Dendritic cell treated with granulocyte-macrophage colony-stimulating factor and Interleukin-4, amounts not matched to agents 40 ng/mL and 50 ng/mL, for 4 days (primary cell): ENCODE measurements at regions not wholly inside any gene's neighbourhood (a gene's known extent, or its start where the extent isn't known, plus 50 kb on each side); places are given as distances from the start of the nearest gene placed in this dataset.

Source experiments
- H3K27ac Mint-ChIP-seq: one replicate; pipeline ENCODE4 v1.8.0; 2022; ENCODE audit warnings: mild to moderate bottlenecking, mixed read lengths
- H3K27me3 Mint-ChIP-seq: one replicate; pipeline ENCODE4 v1.8.0; 2022; ENCODE audit warnings: mild to moderate bottlenecking, mixed read lengths
- H3K36me3 Mint-ChIP-seq: one replicate; pipeline ENCODE4 v1.8.0; 2022; ENCODE audit warnings: low read depth, mixed read lengths
- H3K4me1 Mint-ChIP-seq: one replicate; pipeline ENCODE4 v1.8.0; 2022; ENCODE audit warnings: low read depth, mixed read lengths
- H3K4me3 Mint-ChIP-seq: one replicate; pipeline ENCODE4 v1.8.0; 2022; ENCODE audit warnings: mild to moderate bottlenecking, moderate library complexity, mixed read lengths
- H3K9me3 Mint-ChIP-seq: one replicate; pipeline ENCODE4 v1.8.0; 2022; ENCODE audit warnings: mixed read lengths
- intact Hi-C: fragments of 100-400 bp; cut with micrococcal nuclease; formaldehyde crosslinking; loops from one replicate; pipeline ENCODE4 v1.15.0; 2022

DNA sequence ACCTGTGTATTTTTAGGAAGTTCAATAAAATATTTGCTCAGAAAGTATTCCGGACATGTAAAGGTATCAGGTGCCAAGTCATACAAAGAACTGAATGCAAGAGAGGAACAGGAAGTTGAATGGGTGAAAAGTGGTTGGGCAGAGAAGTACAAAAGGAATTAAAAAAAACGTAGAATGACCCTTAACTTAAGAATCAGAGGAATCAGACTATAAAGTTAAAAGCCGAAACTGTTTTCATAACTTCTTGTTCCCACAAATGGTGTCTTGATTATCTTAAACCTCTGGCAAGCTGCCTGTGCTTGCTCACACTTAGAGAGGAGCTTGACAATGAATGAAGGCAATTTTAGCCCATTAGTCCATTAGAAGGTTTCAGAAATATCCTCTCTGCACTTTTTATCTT lies 81.6 kb upstream of the HHIP start:
- Mint-ChIP-seq H3K4me3 (no peak overlapping the region), H3K27ac (no peak overlapping the region), H3K9me3 (no peaks in the 10 kb centered on the region), H3K4me1 (no peaks in the 10 kb centered on the region), H3K36me3 (no peaks in the 10 kb centered on the region), H3K27me3 (no peaks in the 10 kb centered on the region)
- intact Hi-C loops: no loop called here

DNA sequence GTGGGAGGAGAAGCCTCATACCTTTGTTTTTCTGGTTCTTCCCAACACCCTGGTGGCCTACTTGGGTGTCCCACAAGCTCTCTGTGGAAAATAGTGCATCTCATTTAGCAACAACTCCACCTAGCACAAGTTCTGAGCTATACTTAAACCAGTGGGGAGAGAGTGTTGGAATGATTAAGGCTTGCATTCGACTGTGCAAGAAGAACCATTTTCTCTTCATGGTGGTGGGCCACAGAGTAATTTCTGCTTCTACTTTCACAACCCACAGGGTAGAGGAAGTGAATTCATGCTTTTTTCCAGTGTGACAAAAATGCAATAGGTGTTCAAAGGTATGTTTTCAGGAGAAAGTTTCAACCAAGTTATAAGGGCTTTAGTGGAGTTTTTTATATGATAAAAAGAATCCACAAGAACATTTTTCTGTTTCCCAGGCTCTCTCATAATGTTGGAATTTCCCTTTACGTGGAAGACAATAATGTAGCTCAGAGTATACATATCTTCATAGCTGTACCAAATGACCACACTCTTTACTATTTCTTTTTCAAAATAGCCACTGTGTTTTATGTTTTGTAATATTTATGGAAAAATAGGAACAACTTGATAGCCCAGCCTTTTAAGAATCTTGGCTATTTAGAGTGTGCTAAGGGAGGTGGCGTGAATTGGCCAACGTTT lies 80.3 kb upstream of the HHIP start:
- H3K27me3 Mint-ChIP-seq: no peaks in the 10 kb centered on the region
- intact Hi-C loops: no loop called here
- H3K9me3 Mint-ChIP-seq: no peaks in the 10 kb centered on the region
- H3K4me1 Mint-ChIP-seq: no peaks in the 10 kb centered on the region
- no peak overlapping the region for H3K27ac Mint-ChIP-seq
- H3K4me3 Mint-ChIP-seq: no peak overlapping the region
- no peaks in the 10 kb centered on the region for H3K36me3 Mint-ChIP-seq

GRCh38 chr4:144572660-144573059 lies 73.3 kb upstream of the HHIP start:
- no peak overlapping the region for H3K4me3 Mint-ChIP-seq
- H3K27ac Mint-ChIP-seq: no peak overlapping the region
- no peaks in the 10 kb centered on the region for H3K27me3 Mint-ChIP-seq
- H3K36me3 Mint-ChIP-seq: no peaks in the 10 kb centered on the region
- H3K9me3 Mint-ChIP-seq: no peaks in the 10 kb centered on the region
- H3K4me1 Mint-ChIP-seq: no peaks in the 10 kb centered on the region
- intact Hi-C loops: no loop called here

DNA sequence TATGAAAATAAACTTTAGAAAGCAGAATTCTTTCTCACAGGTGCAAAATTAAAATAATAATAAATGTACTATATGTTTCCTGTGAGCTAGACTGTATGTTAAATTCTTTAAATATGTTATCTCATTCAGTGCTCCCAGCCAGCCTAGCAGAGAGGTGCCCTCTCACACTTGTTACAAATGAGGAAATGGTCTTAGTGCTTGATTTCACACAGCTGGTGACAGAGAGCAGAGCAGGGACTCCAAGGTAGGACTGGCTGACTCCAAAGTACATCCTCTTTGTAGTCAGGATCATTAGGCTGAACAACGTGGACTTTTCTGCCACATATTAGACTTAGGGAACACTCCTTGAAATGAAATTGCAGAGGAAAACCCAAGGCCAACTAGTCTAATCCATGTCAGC lies 72.0 kb upstream of the HHIP start:
- Mint-ChIP-seq H3K36me3 (no peaks in the 10 kb centered on the region), H3K4me3 (no peak overlapping the region), H3K27ac (no peak overlapping the region), H3K9me3 (no peaks in the 10 kb centered on the region), H3K4me1 (no peaks in the 10 kb centered on the region), H3K27me3 (no peaks in the 10 kb centered on the region)
- intact Hi-C loops: no loop called here

DNA sequence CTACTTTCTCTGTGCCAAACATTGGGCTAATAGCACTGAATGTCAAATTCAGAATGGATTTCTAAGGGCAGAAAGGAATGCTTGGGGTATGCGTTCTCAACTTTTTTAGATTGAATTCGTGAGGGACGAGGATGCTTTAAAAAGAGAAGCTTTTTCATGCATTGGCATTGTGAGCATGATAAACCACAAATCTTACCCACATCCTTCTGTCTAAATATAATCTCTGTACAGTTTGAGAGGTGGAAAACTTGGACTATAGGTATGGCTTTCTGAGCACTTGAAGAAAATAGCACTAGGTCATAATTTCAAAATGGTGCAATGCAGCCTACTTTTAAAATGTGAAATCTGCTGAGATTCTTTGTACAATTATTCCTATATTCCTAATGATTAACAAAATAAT lies 71.4 kb upstream of the HHIP start:
- Mint-ChIP-seq H3K9me3 (no peaks in the 10 kb centered on the region), H3K36me3 (no peaks in the 10 kb centered on the region), H3K27me3 (no peaks in the 10 kb centered on the region), H3K27ac (no peak overlapping the region), H3K4me1 (no peaks in the 10 kb centered on the region), H3K4me3 (no peak overlapping the region)
- intact Hi-C loops: no loop called here

DNA sequence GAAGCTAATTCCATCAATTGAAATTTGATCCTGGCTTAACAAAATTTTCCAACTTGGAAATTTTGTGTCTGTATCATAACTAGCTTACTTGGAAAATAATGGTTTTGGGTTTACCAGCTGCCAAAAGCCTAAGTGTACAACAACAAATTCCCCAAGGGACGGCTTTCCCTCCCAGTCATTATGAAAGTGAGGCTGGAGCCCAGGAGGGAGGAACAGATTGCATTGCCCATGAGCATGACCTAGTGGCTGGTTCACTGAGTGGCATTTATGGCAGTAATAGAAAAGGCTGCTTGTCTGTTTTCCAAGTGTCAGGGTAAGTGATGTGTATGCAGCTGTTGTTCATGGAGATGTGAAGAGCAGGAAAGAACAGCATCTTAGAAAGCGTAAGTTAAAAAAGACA lies 70.8 kb upstream of the HHIP start:
- Mint-ChIP-seq H3K4me1 (no peaks in the 10 kb centered on the region), H3K27ac (no peak overlapping the region), H3K9me3 (no peaks in the 10 kb centered on the region), H3K36me3 (no peaks in the 10 kb centered on the region), H3K4me3 (no peak overlapping the region), H3K27me3 (no peaks in the 10 kb centered on the region)
- intact Hi-C loops: no loop called here

DNA sequence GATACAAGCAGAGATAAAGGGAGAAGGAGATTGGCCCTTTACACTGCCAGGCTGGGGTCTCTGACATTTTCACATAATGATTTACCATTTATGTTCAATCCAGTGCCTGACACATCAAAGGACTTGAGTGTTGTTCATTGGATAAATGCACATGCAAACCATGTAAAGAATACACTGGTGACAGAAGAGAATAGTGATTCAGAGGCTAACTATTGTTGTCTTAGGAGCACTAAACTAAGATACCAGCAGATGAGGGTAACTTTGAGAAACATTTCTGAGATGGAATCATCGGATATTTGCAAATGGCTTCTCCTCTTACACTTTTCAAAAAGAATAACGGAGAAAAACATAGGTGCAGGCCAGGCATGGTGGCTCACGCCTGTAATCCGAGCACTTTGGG lies 67.3 kb upstream of the HHIP start:
- no peaks in the 10 kb centered on the region for H3K4me1 Mint-ChIP-seq
- no peaks in the 10 kb centered on the region for H3K9me3 Mint-ChIP-seq
- no peak overlapping the region for H3K4me3 Mint-ChIP-seq
- no peaks in the 10 kb centered on the region for H3K27me3 Mint-ChIP-seq
- no peak overlapping the region for H3K27ac Mint-ChIP-seq
- intact Hi-C loops: no loop called here
- H3K36me3 Mint-ChIP-seq: no peaks in the 10 kb centered on the region

GRCh38 chr4:144579411-144580030 lies 66.4 kb upstream of the HHIP start:
- Mint-ChIP-seq H3K4me3 (no peak overlapping the region), H3K36me3 (no peaks in the 10 kb centered on the region), H3K9me3 (no peaks in the 10 kb centered on the region), H3K27ac (no peak overlapping the region), H3K27me3 (no peaks in the 10 kb centered on the region), H3K4me1 (no peaks in the 10 kb centered on the region)
- intact Hi-C loops: no loop called here

GRCh38 chr4:144580430-144580829 lies 65.5 kb upstream of the HHIP start:
- H3K27ac Mint-ChIP-seq: no peak overlapping the region
- no peaks in the 10 kb centered on the region for H3K36me3 Mint-ChIP-seq
- H3K4me3 Mint-ChIP-seq: no peak overlapping the region
- H3K27me3 Mint-ChIP-seq: no peaks in the 10 kb centered on the region
- no peaks in the 10 kb centered on the region for H3K9me3 Mint-ChIP-seq
- intact Hi-C loops: no loop called here
- H3K4me1 Mint-ChIP-seq: no peaks in the 10 kb centered on the region

GRCh38 chr4:144582105-144582850 lies 63.7 kb upstream of the HHIP start:
- H3K4me3 Mint-ChIP-seq: no peak overlapping the region
- H3K4me1 Mint-ChIP-seq: no peaks in the 10 kb centered on the region
- no peaks in the 10 kb centered on the region for H3K36me3 Mint-ChIP-seq
- intact Hi-C loops: no loop called here
- H3K27ac Mint-ChIP-seq: no peak overlapping the region
- H3K9me3 Mint-ChIP-seq: peaks cover 2% of the 10 kb centered on the region
- H3K27me3 Mint-ChIP-seq: no peaks in the 10 kb centered on the region

DNA sequence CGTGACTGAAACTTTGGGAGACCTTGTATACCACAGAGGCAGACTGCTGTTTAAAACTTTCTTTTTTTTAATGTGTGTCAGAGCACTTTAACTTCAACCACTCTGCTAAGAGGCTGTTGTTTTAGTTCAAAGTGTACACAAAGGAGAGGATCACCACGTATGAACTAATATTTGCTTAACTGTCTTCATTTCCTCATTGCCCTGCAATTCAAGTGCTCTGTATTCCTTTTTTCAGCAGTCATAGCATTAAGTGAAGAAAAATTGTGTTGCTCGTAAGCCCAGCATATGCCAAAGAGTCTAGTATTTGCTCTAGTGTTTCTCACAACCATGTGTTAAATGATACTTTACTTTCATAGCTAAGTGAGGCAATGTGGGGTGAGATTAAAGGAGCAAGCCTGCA lies 63.0 kb upstream of the HHIP start:
- no peaks in the 10 kb centered on the region for H3K36me3 Mint-ChIP-seq
- no peak overlapping the region for H3K27ac Mint-ChIP-seq

DNA sequence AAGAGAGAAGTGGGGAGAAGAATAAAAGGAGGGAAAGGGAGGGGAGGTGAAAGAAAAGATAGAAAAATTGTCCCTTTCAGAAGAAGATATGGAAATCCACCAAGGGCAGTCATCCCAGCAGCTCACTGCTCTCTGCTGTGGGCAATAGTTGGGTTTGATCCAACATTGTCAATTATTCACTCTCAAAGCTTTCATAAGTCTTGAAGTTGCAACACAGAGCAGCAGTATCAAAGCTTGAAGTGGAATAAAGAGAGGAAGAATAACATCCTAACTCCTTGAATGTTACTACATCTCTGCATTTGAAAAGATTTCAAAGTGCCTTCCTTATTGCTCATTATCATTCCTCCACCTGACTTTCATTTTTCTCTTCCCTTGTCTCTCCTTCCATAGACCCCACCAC lies 62.3 kb upstream of the HHIP start:
- no peak overlapping the region for H3K27ac Mint-ChIP-seq

More for the DNA sequence above, 63.0 kb upstream of the HHIP start:
- Mint-ChIP-seq H3K27me3 (no peaks in the 10 kb centered on the region), H3K4me1 (no peaks in the 10 kb centered on the region), H3K9me3 (peaks cover 9% of the 10 kb centered on the region), H3K4me3 (no peak overlapping the region)
- intact Hi-C loops: no loop called here

GRCh38 chr4:144584428-144584827 lies 61.5 kb upstream of the HHIP start:
- Mint-ChIP-seq H3K27me3 (no peaks in the 10 kb centered on the region), H3K27ac (no peak overlapping the region), H3K4me1 (no peaks in the 10 kb centered on the region), H3K9me3 (peaks cover 10% of the 10 kb centered on the region), H3K4me3 (no peak overlapping the region), H3K36me3 (no peaks in the 10 kb centered on the region)
- intact Hi-C loops: no loop called here

More for the DNA sequence above, 62.3 kb upstream of the HHIP start:
- Mint-ChIP-seq H3K4me3 (no peak overlapping the region), H3K9me3 (peaks cover 10% of the 10 kb centered on the region), H3K4me1 (no peaks in the 10 kb centered on the region), H3K27me3 (no peaks in the 10 kb centered on the region), H3K36me3 (no peaks in the 10 kb centered on the region)
- intact Hi-C loops: no loop called here

DNA sequence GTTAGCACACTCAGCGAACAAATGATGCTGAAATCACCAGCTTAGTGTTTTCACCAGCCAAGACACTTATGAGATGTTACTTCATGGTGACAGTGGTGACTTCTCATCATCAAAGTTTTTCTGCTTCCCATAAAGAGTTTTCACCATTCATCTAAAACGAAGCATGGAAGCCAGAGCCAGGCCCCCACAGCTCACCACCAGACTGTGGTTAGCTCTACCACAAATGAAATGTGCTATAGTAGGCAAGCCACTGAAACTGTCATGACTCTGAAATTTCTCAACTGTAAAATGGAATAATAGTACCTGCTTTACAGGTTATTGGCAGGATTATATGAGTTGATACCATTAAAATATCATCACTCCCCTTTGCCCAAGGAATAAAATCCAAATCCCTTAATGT lies 56.4 kb upstream of the HHIP start:
- no peaks in the 10 kb centered on the region for H3K36me3 Mint-ChIP-seq
- H3K27ac Mint-ChIP-seq: no peak overlapping the region
- no peak overlapping the region for H3K4me3 Mint-ChIP-seq
- intact Hi-C loops: no loop called here
- H3K4me1 Mint-ChIP-seq: no peaks in the 10 kb centered on the region
- no peaks in the 10 kb centered on the region for H3K27me3 Mint-ChIP-seq
- peaks cover 10% of the 10 kb centered on the region for H3K9me3 Mint-ChIP-seq
